Vagina (tissue), 2 donors: ENCODE measurements at regions not wholly inside any gene's neighbourhood (a gene's known extent, or its start where the extent isn't known, plus 50 kb on each side); places are given as distances from the start of the nearest gene placed in this dataset.

ENCODE experiments used
- POLR2A ChIP-seq, 2 donors: fragments of 450-650 bp; IDR thresholded peaks; one replicate each; pipeline ENCODE4 v1.6.1; 2017; ENCODE audit warnings: antibody characterized with exemption in 2 of 2, mild to moderate bottlenecking in 2 of 2, moderate library complexity in 2 of 2
- POLR2AphosphoS5 ChIP-seq, 2 donors: sonication (generic); formaldehyde crosslinking; IDR thresholded peaks; one replicate each; pipeline ENCODE4 v1.9.0; 2017; ENCODE audit warnings: antibody characterized with exemption in 2 of 2, mild to moderate bottlenecking in 2 of 2, low read depth in 1 of 2; ENCODE audit not compliant: insufficient read depth in 1 of 2
- TF ChIP-seq, protein P1 (sequence below), 3 experiments: fragments of 450-650 bp in 2 of 3; fragments of 200-600 bp in 1 of 3; sonication (generic) in 1 of 3; IDR thresholded peaks; one replicate each; pipeline ENCODE4 v1.5.1; 2017 to 2019; ENCODE audit warnings: antibody characterized with exemption in 3 of 3, mild to moderate bottlenecking in 2 of 3, moderate library complexity in 2 of 3

GRCh38 chr11:129576652-129577051 is 201.0 kb downstream of the BARX2 start:
- TF ChIP-seq POLR2A (IDR thresholded peaks at IDR 0.05), result no peak
- TF ChIP-seq POLR2AphosphoS5 (IDR thresholded peaks at IDR 0.05; ENCODE audit: insufficient read depth in 1 of 2, low read depth in 1 of 2), result no peak
- TF ChIP-seq, protein P1, sequence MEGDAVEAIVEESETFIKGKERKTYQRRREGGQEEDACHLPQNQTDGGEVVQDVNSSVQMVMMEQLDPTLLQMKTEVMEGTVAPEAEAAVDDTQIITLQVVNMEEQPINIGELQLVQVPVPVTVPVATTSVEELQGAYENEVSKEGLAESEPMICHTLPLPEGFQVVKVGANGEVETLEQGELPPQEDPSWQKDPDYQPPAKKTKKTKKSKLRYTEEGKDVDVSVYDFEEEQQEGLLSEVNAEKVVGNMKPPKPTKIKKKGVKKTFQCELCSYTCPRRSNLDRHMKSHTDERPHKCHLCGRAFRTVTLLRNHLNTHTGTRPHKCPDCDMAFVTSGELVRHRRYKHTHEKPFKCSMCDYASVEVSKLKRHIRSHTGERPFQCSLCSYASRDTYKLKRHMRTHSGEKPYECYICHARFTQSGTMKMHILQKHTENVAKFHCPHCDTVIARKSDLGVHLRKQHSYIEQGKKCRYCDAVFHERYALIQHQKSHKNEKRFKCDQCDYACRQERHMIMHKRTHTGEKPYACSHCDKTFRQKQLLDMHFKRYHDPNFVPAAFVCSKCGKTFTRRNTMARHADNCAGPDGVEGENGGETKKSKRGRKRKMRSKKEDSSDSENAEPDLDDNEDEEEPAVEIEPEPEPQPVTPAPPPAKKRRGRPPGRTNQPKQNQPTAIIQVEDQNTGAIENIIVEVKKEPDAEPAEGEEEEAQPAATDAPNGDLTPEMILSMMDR (IDR thresholded peaks at IDR 0.05), result no peak
